Activated CD8-positive, alpha-beta T cell treated with anti-CD3 and anti-CD28 coated beads for 36 hours (primary cell): ENCODE measurements at regions not wholly inside any gene's neighbourhood (a gene's known extent, or its start where the extent isn't known, plus 50 kb on each side); places are given as distances from the start of the nearest gene placed in this dataset.

Source experiments
- ATAC-seq: fragments of 200-7000 bp; cut with Tn5 transposase; one replicate; pipeline ENCODE4 v1.10.0; 2021; ENCODE audit warnings: mild to moderate bottlenecking, moderate library complexity
- CTCF ChIA-PET: fragments of 350-600 bp; sonication (Branson Sonifier 250); formaldehyde crosslinking; loops from one replicate; lab custom pipeline; 2021; ENCODE audit warnings: antibody characterized with exemption; lab: Charles Lee
- POLR2A ChIA-PET: fragments of 350-600 bp; sonication (Branson Sonifier 250); formaldehyde crosslinking; loops from one replicate; lab custom pipeline; 2021; ENCODE audit warnings: antibody characterized with exemption; lab: Charles Lee
- DNase-seq: peaks from one replicate; pipeline ENCODE4 v3.0.0-alpha.2; 2020
- H3K27ac Mint-ChIP-seq: one replicate; pipeline ENCODE4 v1.8.0; 2021; ENCODE audit warnings: mild to moderate bottlenecking, mixed read lengths
- H3K27me3 Mint-ChIP-seq: one replicate; pipeline ENCODE4 v1.8.0; 2021; ENCODE audit warnings: mixed read lengths
- H3K36me3 Mint-ChIP-seq: one replicate; pipeline ENCODE4 v1.8.0; 2021; ENCODE audit warnings: low read depth, mixed read lengths
- H3K4me1 Mint-ChIP-seq: one replicate; pipeline ENCODE4 v1.8.0; 2021; ENCODE audit warnings: low read depth, mixed read lengths
- H3K4me3 Mint-ChIP-seq: one replicate; pipeline ENCODE4 v1.8.0; 2021; ENCODE audit warnings: mild to moderate bottlenecking, moderate library complexity, mixed read lengths
- H3K9me3 Mint-ChIP-seq: one replicate; pipeline ENCODE4 v1.8.0; 2021; ENCODE audit warnings: mixed read lengths
- intact Hi-C: fragments of 100-400 bp; cut with micrococcal nuclease; formaldehyde crosslinking; loops from one replicate; pipeline ENCODE4 v1.10.0; 2022
- TF ChIP-seq, protein P1 (sequence below): fragments of 200-600 bp; IDR thresholded peaks from one replicate; pipeline ENCODE4 v1.8.0; 2022; ENCODE audit warnings: antibody characterized with exemption, mild to moderate bottlenecking

DNA sequence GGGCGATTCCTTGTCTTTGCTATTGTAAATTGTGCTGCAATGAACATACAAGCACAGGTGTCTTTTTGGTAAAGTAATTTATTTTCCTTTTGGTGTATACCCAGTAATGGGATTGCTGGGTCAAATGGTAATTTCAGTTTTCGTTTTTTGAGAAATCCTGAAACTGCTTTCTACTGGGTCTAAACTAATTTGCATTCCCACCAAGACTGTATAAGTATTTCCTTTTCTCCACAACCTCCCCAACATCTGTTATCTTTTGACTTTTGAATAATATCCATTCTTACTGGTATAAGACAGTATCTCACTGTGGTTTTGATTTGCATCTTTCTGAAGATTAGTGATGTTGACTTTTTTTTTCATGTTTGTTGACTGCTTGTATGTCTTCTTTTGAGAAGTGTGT is 2506.0 kb downstream of the PCDH7 start:
- Mint-ChIP-seq H3K36me3 (no peaks in the 10 kb centered on the region), H3K4me3 (no peak overlapping the region), H3K4me1 (no peaks in the 10 kb centered on the region), H3K27me3 (no peaks in the 10 kb centered on the region), H3K27ac (no peak overlapping the region), H3K9me3 (peaks cover 8% of the 10 kb centered on the region)
- intact Hi-C loops, result no loop called here
- ChIA-PET POLR2A (no interaction called here), CTCF (no interaction called here)
- ATAC-seq (no peak), DNase-seq (no peak)
- TF ChIP-seq, protein P1, sequence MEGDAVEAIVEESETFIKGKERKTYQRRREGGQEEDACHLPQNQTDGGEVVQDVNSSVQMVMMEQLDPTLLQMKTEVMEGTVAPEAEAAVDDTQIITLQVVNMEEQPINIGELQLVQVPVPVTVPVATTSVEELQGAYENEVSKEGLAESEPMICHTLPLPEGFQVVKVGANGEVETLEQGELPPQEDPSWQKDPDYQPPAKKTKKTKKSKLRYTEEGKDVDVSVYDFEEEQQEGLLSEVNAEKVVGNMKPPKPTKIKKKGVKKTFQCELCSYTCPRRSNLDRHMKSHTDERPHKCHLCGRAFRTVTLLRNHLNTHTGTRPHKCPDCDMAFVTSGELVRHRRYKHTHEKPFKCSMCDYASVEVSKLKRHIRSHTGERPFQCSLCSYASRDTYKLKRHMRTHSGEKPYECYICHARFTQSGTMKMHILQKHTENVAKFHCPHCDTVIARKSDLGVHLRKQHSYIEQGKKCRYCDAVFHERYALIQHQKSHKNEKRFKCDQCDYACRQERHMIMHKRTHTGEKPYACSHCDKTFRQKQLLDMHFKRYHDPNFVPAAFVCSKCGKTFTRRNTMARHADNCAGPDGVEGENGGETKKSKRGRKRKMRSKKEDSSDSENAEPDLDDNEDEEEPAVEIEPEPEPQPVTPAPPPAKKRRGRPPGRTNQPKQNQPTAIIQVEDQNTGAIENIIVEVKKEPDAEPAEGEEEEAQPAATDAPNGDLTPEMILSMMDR, result no peak

GRCh38 chr4:33226783-33227182 is 2506.6 kb downstream of the PCDH7 start:
- ChIA-PET CTCF (no interaction called here), POLR2A (no interaction called here)
- intact Hi-C loops, result no loop called here
- Mint-ChIP-seq H3K36me3 (no peaks in the 10 kb centered on the region), H3K4me1 (no peaks in the 10 kb centered on the region), H3K4me3 (no peak overlapping the region), H3K27ac (no peak overlapping the region), H3K27me3 (no peaks in the 10 kb centered on the region), H3K9me3 (peaks cover 8% of the 10 kb centered on the region)
- DNase-seq (no peak), ATAC-seq (no peak)
- TF ChIP-seq, protein P1, result no peak

GRCh38 chr4:33255094-33255493 is 2534.9 kb downstream of the PCDH7 start:
- TF ChIP-seq, protein P1, result no peak
- no peaks in the 10 kb centered on the region for H3K27me3 Mint-ChIP-seq
- ChIA-PET CTCF (no interaction called here), POLR2A (no interaction called here)
- intact Hi-C loops, result no loop called here
- peaks cover 10% of the 10 kb centered on the region for H3K9me3 Mint-ChIP-seq
- H3K36me3 Mint-ChIP-seq, result no peaks in the 10 kb centered on the region
- no peak overlapping the region for H3K4me3 Mint-ChIP-seq
- no peaks in the 10 kb centered on the region for H3K4me1 Mint-ChIP-seq
- ATAC-seq, result no peak
- no peak overlapping the region for H3K27ac Mint-ChIP-seq
- DNase-seq, result no peak

- H3K4me3 Mint-ChIP-seq, result no peak overlapping the region
- H3K9me3 Mint-ChIP-seq, result peaks cover 7% of the 10 kb centered on the region
- CTCF ChIA-PET, result no interaction called here
- POLR2A ChIA-PET, result no interaction called here
- H3K4me1 Mint-ChIP-seq, result no peaks in the 10 kb centered on the region
- H3K27me3 Mint-ChIP-seq, result no peaks in the 10 kb centered on the region
- no peaks in the 10 kb centered on the region for H3K36me3 Mint-ChIP-seq
- TF ChIP-seq, protein P1, result no peak
- intact Hi-C loops, result no loop called here
- no peak overlapping the region for H3K27ac Mint-ChIP-seq
- no peak for ATAC-seq
- no peak for DNase-seq
Measured at GRCh38 chr4:33255507-33255906, 2535.3 kb downstream of the PCDH7 start.

- Mint-ChIP-seq H3K9me3 (no peaks in the 10 kb centered on the region), H3K4me3 (no peak overlapping the region), H3K36me3 (no peaks in the 10 kb centered on the region), H3K4me1 (no peaks in the 10 kb centered on the region), H3K27me3 (no peaks in the 10 kb centered on the region), H3K27ac (no peak overlapping the region)
- DNase-seq (no peak), ATAC-seq (no peak)
- ChIA-PET POLR2A (no interaction called here), CTCF (no interaction called here)
- TF ChIP-seq, protein P1, result no peak
- intact Hi-C loops, result no loop called here
Measured at GRCh38 chr4:33262824-33263223, 2542.7 kb downstream of the PCDH7 start.
